H1 (cell line): ENCODE measurements at regions not wholly inside any gene's neighbourhood (a gene's known extent, or its start where the extent isn't known, plus 50 kb on each side); places are given as distances from the start of the nearest gene placed in this dataset.
"Not testable (repeated sequence)": the region's sequence is repeated elsewhere in the genome, so short reads cannot be mapped to it uniquely, and the experiment has no call there.

Experiments used
- CTCF ChIA-PET: fragments of 300-600 bp; sonication (Branson Sonifier 250); formaldehyde crosslinking; loops from one replicate; lab custom pipeline; 2021; ENCODE audit not compliant: partially characterized antibody; lab: Charles Lee
- POLR2A ChIA-PET: fragments of 300-600 bp; sonication (Branson Sonifier 250); formaldehyde crosslinking; loops from one replicate; lab custom pipeline; 2021; ENCODE audit warnings: inconsistent platforms; ENCODE audit not compliant: partially characterized antibody; lab: Charles Lee
- DNase-seq, 2 experiments: peaks; one replicate each; pipeline versions ENCODE4 v3.0.0 to v3.0.0-alpha.2; 2010 to 2022; ENCODE audit warnings: low spot score in 2 of 2, low read depth in 1 of 2, mixed read lengths in 1 of 2
- FAIRE-seq: peaks from 2 replicates; lab custom pipeline; 2011; peaks lifted over from hg19 to GRCh38; lab: Jason Lieb, UNC
- H2AFZ ChIP-seq: 2 replicates; pipeline ENCODE4 v1.8.1; 2012; ENCODE audit warnings: low read length, inconsistent platforms
- H2AK5ac ChIP-seq: 2 replicates; pipeline ENCODE4 v1.6.1; 2013; ENCODE audit warnings: low read depth, low read length
- H2BK120ac ChIP-seq: replicated peaks from 2 replicates; pipeline ENCODE3; 2013; ENCODE audit warnings: low read depth, low read length, inconsistent platforms
- H2BK12ac ChIP-seq: 2 replicates; pipeline ENCODE4 v1.6.1; 2013; ENCODE audit warnings: low read depth, low read length
- H2BK15ac ChIP-seq: 2 replicates; pipeline ENCODE4 v1.6.1; 2013; ENCODE audit warnings: low read length
- H2BK20ac ChIP-seq: 2 replicates; pipeline ENCODE4 v1.6.1; 2013; ENCODE audit warnings: low read length
- H2BK5ac ChIP-seq: 2 replicates; pipeline ENCODE4 v1.6.1; 2013; ENCODE audit warnings: low read depth, low read length
- H3K14ac ChIP-seq: 2 replicates; pipeline ENCODE4 v1.6.1; 2013; ENCODE audit warnings: inconsistent platforms; ENCODE audit not compliant: insufficient read length
- H3K18ac ChIP-seq: 2 replicates; pipeline ENCODE4 v1.6.1; 2013; ENCODE audit warnings: low read length; ENCODE audit errors: extremely low read depth
- H3K23ac ChIP-seq: 2 replicates; pipeline ENCODE4 v1.6.1; 2013; ENCODE audit warnings: inconsistent platforms; ENCODE audit not compliant: insufficient read length
- H3K23me2 ChIP-seq: 2 replicates; pipeline ENCODE4 v1.6.1; 2013; ENCODE audit warnings: low read depth, low read length
- H3K27ac ChIP-seq: 2 replicates; pipeline ENCODE4 v1.6.1; 2011; ENCODE audit warnings: low read depth, low read length, inconsistent platforms
- H3K27me3 ChIP-seq, 4 experiments: replicated peaks in 1 of 4; 1 replicate in 1 of 4; 2 replicates in 3 of 4; pipeline versions ENCODE4 v1.6.1 to v1.8.1; 2011 to 2013; ENCODE audit warnings: low read length in 3 of 4, mild to moderate bottlenecking in 3 of 4, inconsistent platforms in 2 of 4, mixed read lengths in 2 of 4, moderate library complexity in 1 of 4; ENCODE audit not compliant: control insufficient read depth in 3 of 4, insufficient read depth in 3 of 4; ENCODE audit errors: extremely low read depth in 1 of 4
- H3K36me3 ChIP-seq, 4 experiments: 2 replicates each; pipeline versions ENCODE4 v1.6.1 to v1.8.1; 2011 to 2013; ENCODE audit warnings: mild to moderate bottlenecking in 4 of 4, low read length in 3 of 4, moderate library complexity in 2 of 4, control low read depth in 1 of 4, inconsistent platforms in 1 of 4; ENCODE audit not compliant: insufficient read depth in 4 of 4, control insufficient read depth in 2 of 4
- H3K4ac ChIP-seq: replicated peaks from 2 replicates; pipeline ENCODE3; 2013; ENCODE audit warnings: low read length, low read depth, mixed read lengths, inconsistent platforms; ENCODE audit not compliant: insufficient read length
- H3K4me1 ChIP-seq, 4 experiments: replicated peaks in 1 of 4; 1 replicate in 1 of 4; 2 replicates in 3 of 4; pipeline versions ENCODE4 v1.6.1 to v1.8.1; 2011 to 2013; ENCODE audit warnings: low read length in 3 of 4, inconsistent platforms in 2 of 4, mixed read lengths in 1 of 4; ENCODE audit not compliant: insufficient read depth in 4 of 4, control insufficient read depth in 3 of 4
- H3K4me2 ChIP-seq, 2 experiments: 2 replicates each; pipeline versions ENCODE4 v1.6.1 to v1.8.1; 2011 to 2013; ENCODE audit warnings: low read depth in 2 of 2, low read length in 2 of 2, control low read depth in 1 of 2, inconsistent platforms in 1 of 2, mild to moderate bottlenecking in 1 of 2; ENCODE audit not compliant: insufficient read depth in 1 of 2
- H3K4me3 ChIP-seq, 4 experiments: fragments of 200-600, 300-600 bp in 1 of 4; sonication (generic), shearing (Covaris generic), sonication (Bioruptor Twin) in 1 of 4; 2 replicates each; pipeline versions ENCODE4 v1.5.1 to v1.8.1; 2011 to 2016; ENCODE audit warnings: low read length in 4 of 4, low read depth in 3 of 4, control low read depth in 2 of 4, inconsistent platforms in 2 of 4, mild to moderate bottlenecking in 2 of 4, mixed read lengths in 1 of 4, moderate library complexity in 1 of 4; ENCODE audit not compliant: insufficient read depth in 2 of 4; ENCODE audit errors: extremely low read depth in 1 of 4
- H3K56ac ChIP-seq: replicated peaks from 2 replicates; pipeline ENCODE3; 2013; ENCODE audit warnings: low read depth, mild to moderate bottlenecking, mixed read lengths, low read length, inconsistent platforms; ENCODE audit not compliant: insufficient read length
- H3K79me1 ChIP-seq: 2 replicates; pipeline ENCODE4 v1.6.1; 2013; ENCODE audit warnings: low read depth, low read length, control low read depth
- H3K79me2 ChIP-seq, 2 experiments: 2 replicates each; pipeline versions ENCODE4 v1.6.1 to v1.8.1; 2012 to 2013; ENCODE audit warnings: low read length in 2 of 2, mild to moderate bottlenecking in 2 of 2, inconsistent platforms in 1 of 2; ENCODE audit not compliant: insufficient read depth in 2 of 2, control insufficient read depth in 1 of 2
- H3K9ac ChIP-seq, 4 experiments: replicated peaks in 1 of 4; 1 replicate in 1 of 4; 2 replicates in 3 of 4; pipeline versions ENCODE4 v1.6.1 to v1.8.1; 2011 to 2013; ENCODE audit warnings: low read depth in 3 of 4, low read length in 3 of 4, control low read depth in 2 of 4, mild to moderate bottlenecking in 2 of 4, moderate library complexity in 2 of 4, inconsistent platforms in 1 of 4; ENCODE audit errors: extremely low read depth in 1 of 4
- H3K9me3 ChIP-seq, 2 experiments: 2 replicates each; pipeline versions ENCODE4 v1.6.1 to v1.8.1; 2012 to 2013; ENCODE audit warnings: mild to moderate bottlenecking in 2 of 2, moderate library complexity in 2 of 2, control low read depth in 1 of 2, inconsistent platforms in 1 of 2, low read depth in 1 of 2, low read length in 1 of 2, mixed read lengths in 1 of 2; ENCODE audit not compliant: insufficient read depth in 2 of 2
- H4K20me1 ChIP-seq, 2 experiments: replicated peaks in 1 of 2; 2 replicates each; pipeline versions ENCODE3 to v1.8.1; 2011 to 2013; ENCODE audit warnings: inconsistent platforms in 2 of 2, low read length in 2 of 2, mild to moderate bottlenecking in 1 of 2; ENCODE audit not compliant: insufficient read depth in 2 of 2, control insufficient read depth in 1 of 2
- H4K5ac ChIP-seq: 2 replicates; pipeline ENCODE4 v1.6.1; 2013; ENCODE audit warnings: low read length, low read depth, mixed read lengths, inconsistent platforms; ENCODE audit not compliant: insufficient read length
- H4K8ac ChIP-seq: 2 replicates; pipeline ENCODE4 v1.8.0; 2013; ENCODE audit warnings: mild to moderate bottlenecking, moderate library complexity, low read length, inconsistent platforms; ENCODE audit not compliant: insufficient read depth; ENCODE audit errors: extremely low read depth
- H4K91ac ChIP-seq: replicated peaks from 2 replicates; pipeline ENCODE3; 2013; ENCODE audit warnings: low read length, mixed read lengths, inconsistent platforms; ENCODE audit not compliant: insufficient read length
- WGBS, 2 experiments: shearing (Covaris generic) in 1 of 2; methylation state at CpG; one replicate each; pipeline versions ENCODE4 v1.1.6 to v1.1.7; 2013 to 2015; ENCODE audit warnings: low lambda C conversion rate in 2 of 2, mixed read lengths in 2 of 2, inconsistent platforms in 1 of 2, low coverage in 1 of 2, missing lambda C conversion rate in 1 of 2; ENCODE audit not compliant: insufficient replicate concordance in 2 of 2, insufficient coverage in 1 of 2, insufficient read length in 1 of 2; ENCODE audit errors: extremely low coverage in 1 of 2, missing lambda C conversion rate in 1 of 2; 5-methylcytosine and 5-hydroxymethylcytosine counted together

- not testable (repeated sequence) for H2BK20ac ChIP-seq, H3K27ac ChIP-seq, H3K4me1 ChIP-seq, H3K18ac ChIP-seq, H3K27me3 ChIP-seq, FAIRE-seq, H3K9ac ChIP-seq, H2BK120ac ChIP-seq, H3K79me1 ChIP-seq, H3K4me2 ChIP-seq, H3K56ac ChIP-seq, H3K23ac ChIP-seq, H2AK5ac ChIP-seq, H4K91ac ChIP-seq, H2AFZ ChIP-seq, H3K4me3 ChIP-seq, H2BK15ac ChIP-seq, H3K23me2 ChIP-seq, H2BK5ac ChIP-seq, H3K14ac ChIP-seq, H4K8ac ChIP-seq, H3K4ac ChIP-seq, H2BK12ac ChIP-seq, H3K79me2 ChIP-seq, H4K20me1 ChIP-seq
- CTCF ChIA-PET, result interaction anchor here (0.6 kb wide), 1 partner anchor 235 kb away, joined by 3 read pairs; no protein-coding TSS in a partner anchor
- Histone ChIP-seq H3K36me3 (peaks cover 0 to 11% (median 0%) of the 10 kb centered on the region in 4 experiments; a peak in 2 of 8 replicates), H3K9me3 (peaks cover 4 to 15% of the 10 kb centered on the region in 2 experiments; a peak in 3 of 4 replicates), H4K5ac (peak overlapping the region; percentile 83)
- peak in 1 of 2 experiments; percentile 44 for DNase-seq
- POLR2A ChIA-PET, result interaction anchor here (0.7 to 2.4 kb wide), 3 partner anchors 14 to 59 kb away, joined by 3 to 9 read pairs (median 3); no protein-coding TSS in a partner anchor
- WGBS, 2 experiments, result 50% methylated on average over 3 of the region's 3 CpGs; no CpG with 5 or more reads in 1 of the 2 experiments
Observed at GRCh38 chr4:130772966-130773365, 1677.0 kb downstream of the C4orf33 start.
